NT2/D1 (cell line): ENCODE measurements at regions not wholly inside any gene's neighbourhood (a gene's known extent, or its start where the extent isn't known, plus 50 kb on each side); places are given as distances from the start of the nearest gene placed in this dataset.
"Not testable (repeated sequence)": the region's sequence is repeated elsewhere in the genome, so short reads cannot be mapped to it uniquely, and the experiment has no call there.

Experiments
- DNase-seq: peaks from one replicate; pipeline ENCODE4 v3.0.0-alpha.2; 2011; ENCODE audit warnings: low read depth, low spot score
- H3K27me3 ChIP-seq: 2 replicates; pipeline ENCODE4 v1.6.0; 2011; ENCODE audit warnings: mild to moderate bottlenecking; ENCODE audit not compliant: insufficient read length, insufficient read depth
- H3K36me3 ChIP-seq: 2 replicates; pipeline ENCODE4 v1.6.1; 2011; ENCODE audit warnings: mild to moderate bottlenecking, low read length, mixed read lengths; ENCODE audit not compliant: insufficient read depth, insufficient read length
- H3K4me1 ChIP-seq: 2 replicates; pipeline ENCODE4 v1.5.1; 2011; ENCODE audit not compliant: insufficient read depth, insufficient read length
- H3K4me3 ChIP-seq: 2 replicates; pipeline ENCODE4 v1.5.1; 2011; ENCODE audit warnings: low read depth; ENCODE audit not compliant: insufficient read length
- H3K9ac ChIP-seq: 2 replicates; pipeline ENCODE4 v1.6.0; 2011; ENCODE audit warnings: low read depth; ENCODE audit not compliant: insufficient read length
- H3K9me3 ChIP-seq: 2 replicates; pipeline ENCODE4 v1.5.1; 2011; ENCODE audit warnings: mild to moderate bottlenecking, low read length; ENCODE audit not compliant: insufficient read depth
- SUZ12 ChIP-seq: IDR thresholded peaks from 2 replicates; pipeline ENCODE4 v1.6.1; 2011; ENCODE audit not compliant: insufficient read length, insufficient read depth; ENCODE audit errors: extremely low read depth
- YY1 ChIP-seq: IDR thresholded peaks from 2 replicates; pipeline ENCODE4 v1.6.1; 2011; ENCODE audit not compliant: insufficient read length, insufficient read depth
- ZNF274 ChIP-seq: IDR thresholded peaks from 2 replicates; pipeline ENCODE4 v1.6.1; 2011; ENCODE audit warnings: mild to moderate bottlenecking, low read depth, low read length

DNA sequence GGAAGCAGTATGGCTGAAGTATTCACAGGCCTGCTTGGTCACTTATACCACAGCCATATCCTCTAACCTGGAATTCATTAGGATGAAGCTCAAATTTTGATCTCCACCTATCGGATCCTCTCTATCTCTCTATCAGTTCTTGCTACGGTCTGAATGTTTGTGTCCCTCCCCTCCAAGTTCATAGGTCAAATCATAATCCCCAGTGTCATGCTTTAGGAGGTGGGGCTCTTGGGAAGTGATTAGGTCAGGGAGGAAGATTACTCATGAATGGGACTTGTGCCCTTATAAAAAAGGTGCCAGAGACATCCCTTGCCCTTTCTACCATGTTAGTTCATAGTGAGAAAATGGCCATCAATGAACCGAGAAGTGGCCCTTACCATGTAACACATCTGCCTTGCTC is 190.8 kb upstream of the MYLIP start:
- Histone ChIP-seq H3K4me1 (no peaks in the 10 kb centered on the region), H3K36me3 (no peaks in the 10 kb centered on the region), H3K9ac (no peak overlapping the region), H3K9me3 (peaks cover 7% of the 10 kb centered on the region; the same call in 1 of the 2 replicates), H3K27me3 (no peaks in the 10 kb centered on the region), H3K4me3 (no peak overlapping the region)
- TF ChIP-seq SUZ12 (no peak), YY1 (no peak), ZNF274 (no peak)
- no peak for DNase-seq

DNA sequence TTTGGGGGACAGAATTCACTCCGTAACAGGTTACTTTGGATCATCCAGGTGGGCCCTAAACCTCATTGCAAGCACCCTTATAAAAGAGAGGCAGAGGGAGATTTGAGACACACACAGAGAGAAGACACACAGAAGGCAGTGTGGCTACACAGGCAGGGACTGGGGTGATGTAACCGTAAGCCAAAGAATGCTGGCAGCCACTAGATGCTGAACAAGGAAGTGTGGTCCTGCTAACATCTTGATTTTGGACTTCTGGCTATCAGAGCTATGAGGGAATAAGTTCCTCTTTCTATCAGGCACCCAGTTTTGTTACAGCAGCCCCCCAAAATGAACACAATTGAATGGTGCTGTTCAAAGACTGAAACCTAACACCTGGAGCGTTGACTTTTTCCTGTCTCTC is 191.3 kb upstream of the MYLIP start:
- DNase-seq: no peak
- peaks cover 7% of the 10 kb centered on the region; the same call in 1 of the 2 replicates for H3K9me3 ChIP-seq
- no peaks in the 10 kb centered on the region for H3K27me3 ChIP-seq
- H3K9ac ChIP-seq: no peak overlapping the region
- no peaks in the 10 kb centered on the region for H3K4me1 ChIP-seq
- H3K36me3 ChIP-seq: no peaks in the 10 kb centered on the region
- TF ChIP-seq SUZ12 (no peak), YY1 (no peak), ZNF274 (no peak)
- H3K4me3 ChIP-seq: no peak overlapping the region

DNA sequence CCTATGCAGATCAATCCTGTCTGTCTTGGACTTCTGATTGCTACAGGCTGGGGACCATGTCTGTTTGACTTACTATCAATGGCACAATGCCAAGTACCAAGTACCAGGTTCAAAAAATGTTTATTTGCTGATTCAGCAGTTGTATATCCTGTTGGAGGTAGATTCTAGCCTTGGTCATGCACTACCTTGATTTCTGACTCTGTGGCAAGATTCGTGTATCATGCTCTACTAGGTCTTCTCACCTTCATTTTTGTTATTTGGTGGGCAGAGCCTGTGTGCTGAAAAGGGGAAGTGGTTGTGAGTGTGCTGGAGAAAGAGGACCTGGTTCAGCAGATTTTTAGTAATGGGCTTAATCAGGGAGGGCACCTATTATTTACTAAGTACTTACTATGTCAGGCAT is 192.4 kb upstream of the MYLIP start:
- Histone ChIP-seq H3K9me3 (peaks cover 15% of the 10 kb centered on the region; the same call in 1 of the 2 replicates), H3K4me1 (no peaks in the 10 kb centered on the region), H3K36me3 (no peaks in the 10 kb centered on the region), H3K9ac (no peak overlapping the region), H3K27me3 (no peaks in the 10 kb centered on the region), H3K4me3 (no peak overlapping the region)
- DNase-seq: no peak
- TF ChIP-seq YY1 (no peak), ZNF274 (no peak), SUZ12 (no peak)

DNA sequence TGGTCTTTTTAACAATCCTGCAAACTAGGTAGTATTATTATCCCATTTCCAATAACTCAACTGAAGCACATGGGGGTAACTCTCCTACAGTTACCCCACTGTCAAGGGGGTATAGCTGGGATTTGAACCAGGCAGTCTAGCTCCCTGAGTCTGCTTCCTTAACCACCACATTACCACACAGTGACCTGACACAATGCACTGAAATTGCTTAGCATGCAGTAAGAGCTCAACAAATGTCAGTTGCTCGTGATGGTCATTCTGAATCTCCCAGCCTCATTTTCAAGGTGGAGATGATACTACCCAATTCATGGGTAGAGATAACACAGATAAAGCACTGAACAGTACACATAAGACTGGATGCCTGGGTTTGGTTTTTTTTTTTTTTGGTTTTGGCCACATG is 193.2 kb upstream of the MYLIP start:
- Histone ChIP-seq H3K36me3 (no peaks in the 10 kb centered on the region), H3K4me3 (no peak overlapping the region), H3K9me3 (peaks cover 15% of the 10 kb centered on the region; the same call in 1 of the 2 replicates), H3K9ac (no peak overlapping the region), H3K4me1 (no peaks in the 10 kb centered on the region), H3K27me3 (no peaks in the 10 kb centered on the region)
- TF ChIP-seq SUZ12: no peak
- TF ChIP-seq YY1: no peak
- no peak for TF ChIP-seq ZNF274
- no peak for DNase-seq

DNA sequence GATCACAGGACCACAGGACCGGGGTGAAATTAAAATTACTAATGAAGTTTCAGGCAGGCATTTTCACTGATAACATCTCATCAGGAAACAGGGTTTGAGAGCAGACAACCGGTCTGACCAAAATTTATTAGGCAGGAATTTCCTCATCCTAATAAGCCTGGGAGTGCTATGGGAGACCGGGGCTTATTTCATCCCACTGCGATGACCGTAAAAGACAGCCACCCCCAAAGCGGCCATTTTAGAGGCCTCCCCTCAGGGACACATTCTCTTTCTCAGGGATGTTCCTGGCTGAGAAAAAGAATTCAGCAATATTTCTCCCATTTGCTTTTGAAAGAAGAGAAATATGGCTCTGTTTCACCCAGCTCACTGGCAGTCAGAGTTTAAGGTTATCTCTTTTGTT is 197.2 kb upstream of the MYLIP start:
- not testable (repeated sequence) for H3K36me3 ChIP-seq, DNase-seq, H3K9ac ChIP-seq, H3K4me1 ChIP-seq, H3K4me3 ChIP-seq, H3K27me3 ChIP-seq
- H3K9me3 ChIP-seq: peaks cover 26% of the 10 kb centered on the region; the same call in 1 of the 2 replicates

DNA sequence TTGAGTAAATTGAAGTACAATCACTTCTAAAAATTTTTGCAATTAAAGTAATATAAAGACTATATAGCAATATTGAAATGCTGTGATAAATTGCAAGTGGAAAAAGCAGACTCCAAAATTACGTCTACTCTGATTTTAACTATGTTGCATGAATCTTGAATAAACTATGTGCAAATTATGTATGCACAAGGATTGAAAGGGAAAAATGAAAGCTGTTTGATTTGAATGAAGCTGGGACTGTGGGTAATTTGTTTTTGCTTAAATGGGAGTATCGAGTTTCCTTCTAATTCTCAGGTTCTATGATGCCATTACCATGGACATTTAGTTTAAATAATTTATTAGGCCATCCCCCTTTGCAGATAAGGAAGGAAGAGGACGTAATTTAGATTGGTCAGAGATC is 198.7 kb upstream of the MYLIP start:
- Histone ChIP-seq H3K9me3 (peaks cover 26% of the 10 kb centered on the region; the same call in 1 of the 2 replicates), H3K4me3 (no peak overlapping the region), H3K4me1 (no peaks in the 10 kb centered on the region), H3K27me3 (no peaks in the 10 kb centered on the region), H3K9ac (no peak overlapping the region), H3K36me3 (no peaks in the 10 kb centered on the region)
- DNase-seq: no peak
- TF ChIP-seq ZNF274 (no peak), SUZ12 (no peak), YY1 (no peak)

DNA sequence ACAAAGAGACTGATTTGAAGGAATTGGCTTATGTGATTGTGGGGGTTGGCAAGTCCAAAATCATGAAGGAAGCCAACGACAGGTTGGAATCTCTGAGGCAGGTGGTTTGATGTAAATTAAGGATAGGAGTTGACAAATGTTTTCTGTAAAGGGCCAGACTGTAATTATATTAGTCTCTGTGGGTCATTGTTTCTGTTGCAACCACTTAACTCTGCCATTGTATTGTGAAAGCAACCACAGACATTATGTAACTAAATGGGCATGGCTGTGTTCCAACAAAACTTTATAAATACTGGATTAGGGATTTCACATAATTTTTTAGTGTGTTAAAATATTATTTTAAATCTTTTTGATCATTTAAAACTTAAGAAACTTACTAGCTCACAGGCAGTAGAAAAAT is 199.2 kb upstream of the MYLIP start:
- Histone ChIP-seq H3K27me3 (no peaks in the 10 kb centered on the region), H3K9me3 (peaks cover 26% of the 10 kb centered on the region; the same call in 1 of the 2 replicates), H3K9ac (no peak overlapping the region), H3K36me3 (no peaks in the 10 kb centered on the region), H3K4me3 (no peak overlapping the region), H3K4me1 (no peaks in the 10 kb centered on the region)
- no peak for DNase-seq
- TF ChIP-seq SUZ12: no peak
- TF ChIP-seq YY1: no peak
- no peak for TF ChIP-seq ZNF274

DNA sequence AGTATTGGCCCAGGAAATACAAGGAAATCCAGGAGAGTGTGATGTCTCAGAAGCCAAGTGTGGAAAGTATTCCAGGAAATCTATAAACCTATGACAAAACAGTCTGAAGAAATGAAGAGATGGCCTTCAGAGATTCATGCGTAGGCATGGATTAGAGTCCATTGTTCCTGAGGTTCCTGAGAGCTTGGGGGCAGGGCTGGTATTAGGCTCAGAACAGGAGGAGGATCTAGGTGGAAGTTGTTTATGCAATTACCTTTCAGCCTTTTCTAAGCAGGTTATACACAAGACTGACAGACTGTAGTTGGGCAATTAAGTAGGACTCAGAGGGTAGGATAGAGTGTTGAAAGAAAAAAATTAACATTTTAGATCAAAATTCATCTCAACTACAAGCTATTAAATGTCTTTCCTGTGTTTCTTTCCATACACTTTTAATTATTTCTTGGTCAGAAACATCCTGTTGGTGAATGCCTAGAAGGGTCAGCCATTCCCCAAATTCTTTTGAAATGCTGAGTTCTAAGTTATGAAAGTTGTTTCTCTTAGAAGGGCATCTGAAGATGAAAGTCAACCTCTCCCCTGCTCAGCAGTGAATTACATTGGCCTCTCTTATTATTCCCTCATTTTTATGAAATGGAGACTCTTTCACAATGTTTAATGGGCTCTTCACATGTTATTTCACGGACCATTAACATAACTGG is 201.2 kb upstream of the MYLIP start:
- no peak for DNase-seq
- TF ChIP-seq YY1 (no peak), SUZ12 (no peak), ZNF274 (no peak)
- Histone ChIP-seq H3K9me3 (peaks cover 26% of the 10 kb centered on the region; the same call in 1 of the 2 replicates), H3K4me1 (no peaks in the 10 kb centered on the region), H3K36me3 (no peaks in the 10 kb centered on the region), H3K27me3 (no peaks in the 10 kb centered on the region), H3K9ac (no peak overlapping the region), H3K4me3 (no peak overlapping the region)
